Activated T-cell treated with anti-CD3 and anti-CD28 coated beads, Interleukin-2, amount 50 U/mL, for 24 hours (primary cell): ENCODE measurements at regions not wholly inside any gene's neighbourhood (a gene's known extent, or its start where the extent isn't known, plus 50 kb on each side); places are given as distances from the start of the nearest gene placed in this dataset.
"Not testable (repeated sequence)": the region's sequence is repeated elsewhere in the genome, so short reads cannot be mapped to it uniquely, and the experiment has no call there.

Experiments used
- DNase-seq: peaks from one replicate; pipeline ENCODE4 v3.0.0-alpha.2; 2020
- H3K27ac Mint-ChIP-seq: 2 replicates; pipeline ENCODE4 v1.8.0; 2020; ENCODE audit warnings: mild to moderate bottlenecking, mixed read lengths
- H3K27me3 Mint-ChIP-seq: 2 replicates; pipeline ENCODE4 v1.8.0; 2020; ENCODE audit warnings: mixed read lengths
- H3K36me3 Mint-ChIP-seq: 2 replicates; pipeline ENCODE4 v1.8.0; 2020; ENCODE audit warnings: low read depth, mixed read lengths
- H3K4me1 Mint-ChIP-seq: 2 replicates; pipeline ENCODE4 v1.8.0; 2020; ENCODE audit warnings: low read depth, mixed read lengths
- H3K4me3 Mint-ChIP-seq: 2 replicates; pipeline ENCODE4 v1.8.0; 2020; ENCODE audit warnings: mild to moderate bottlenecking, moderate library complexity, mixed read lengths
- H3K9me3 Mint-ChIP-seq: 2 replicates; pipeline ENCODE4 v1.8.0; 2020; ENCODE audit warnings: mixed read lengths

- Mint-ChIP-seq H3K4me1 (no peaks in the 10 kb centered on the region), H3K27me3 (no peaks in the 10 kb centered on the region), H3K9me3 (no peaks in the 10 kb centered on the region), H3K27ac (no peak overlapping the region), H3K4me3 (no peak overlapping the region), H3K36me3 (no peaks in the 10 kb centered on the region)
- DNase-seq, result no peak
These were observed 161.2 kb upstream of the NFIA start for GRCh38 chr1:60921175-60921574.

- Mint-ChIP-seq H3K27me3 (no peaks in the 10 kb centered on the region), H3K9me3 (no peaks in the 10 kb centered on the region), H3K4me3 (no peak overlapping the region), H3K36me3 (no peaks in the 10 kb centered on the region), H3K27ac (no peak overlapping the region), H3K4me1 (no peaks in the 10 kb centered on the region)
- DNase-seq, result no peak
These were observed 161.8 kb upstream of the NFIA start for GRCh38 chr1:60920561-60920960.

GRCh38 chr1:60918867-60919266 is 163.5 kb upstream of the NFIA start:
- DNase-seq, result no peak
- H3K4me1 Mint-ChIP-seq, result no peaks in the 10 kb centered on the region
- H3K9me3 Mint-ChIP-seq, result no peaks in the 10 kb centered on the region
- H3K27me3 Mint-ChIP-seq, result peaks cover under 1% of the 10 kb centered on the region
- no peak overlapping the region for H3K4me3 Mint-ChIP-seq
- no peaks in the 10 kb centered on the region for H3K36me3 Mint-ChIP-seq
- H3K27ac Mint-ChIP-seq, result no peak overlapping the region

- H3K27ac Mint-ChIP-seq, result no peak overlapping the region
These were observed 165.5 kb upstream of the NFIA start for GRCh38 chr1:60916906-60917305.

GRCh38 chr1:60916199-60916598 is 166.2 kb upstream of the NFIA start:
- Mint-ChIP-seq H3K36me3 (no peaks in the 10 kb centered on the region), H3K4me3 (no peak overlapping the region), H3K27me3 (peaks cover 5% of the 10 kb centered on the region), H3K4me1 (no peaks in the 10 kb centered on the region), H3K9me3 (no peaks in the 10 kb centered on the region), H3K27ac (no peak overlapping the region)
- DNase-seq, result no peak

More at GRCh38 chr1:60916906-60917305, 165.5 kb upstream of the NFIA start:
- DNase-seq, result no peak
- no peaks in the 10 kb centered on the region for H3K4me1 Mint-ChIP-seq
- no peaks in the 10 kb centered on the region for H3K36me3 Mint-ChIP-seq
- H3K27me3 Mint-ChIP-seq, result peaks cover 5% of the 10 kb centered on the region
- H3K9me3 Mint-ChIP-seq, result no peaks in the 10 kb centered on the region
- H3K4me3 Mint-ChIP-seq, result no peak overlapping the region

GRCh38 chr1:60915441-60915840 is 166.9 kb upstream of the NFIA start:
- no peak for DNase-seq
- Mint-ChIP-seq H3K36me3 (no peaks in the 10 kb centered on the region), H3K27me3 (peaks cover 5% of the 10 kb centered on the region), H3K9me3 (no peaks in the 10 kb centered on the region), H3K4me1 (no peaks in the 10 kb centered on the region), H3K27ac (no peak overlapping the region), H3K4me3 (no peak overlapping the region)

- H3K27ac Mint-ChIP-seq, result no peak overlapping the region
- peaks cover 5% of the 10 kb centered on the region for H3K27me3 Mint-ChIP-seq
- DNase-seq, result no peak
- H3K36me3 Mint-ChIP-seq, result no peaks in the 10 kb centered on the region
- H3K4me3 Mint-ChIP-seq, result no peak overlapping the region
- H3K4me1 Mint-ChIP-seq, result no peaks in the 10 kb centered on the region
- no peaks in the 10 kb centered on the region for H3K9me3 Mint-ChIP-seq
These were observed 167.4 kb upstream of the NFIA start for GRCh38 chr1:60914982-60915381.

GRCh38 chr1:60913708-60914107 is 168.7 kb upstream of the NFIA start:
- not testable (repeated sequence) for H3K27me3 Mint-ChIP-seq, DNase-seq, H3K27ac Mint-ChIP-seq, H3K36me3 Mint-ChIP-seq, H3K9me3 Mint-ChIP-seq, H3K4me3 Mint-ChIP-seq, H3K4me1 Mint-ChIP-seq

- Mint-ChIP-seq H3K27me3 (peaks cover 5% of the 10 kb centered on the region), H3K4me1 (no peaks in the 10 kb centered on the region), H3K36me3 (no peaks in the 10 kb centered on the region), H3K4me3 (no peak overlapping the region), H3K27ac (no peak overlapping the region), H3K9me3 (no peaks in the 10 kb centered on the region)
- DNase-seq, result no peak
These were observed 169.3 kb upstream of the NFIA start for GRCh38 chr1:60913039-60913438.

GRCh38 chr1:60911966-60912697 is 170.2 kb upstream of the NFIA start:
- DNase-seq, result no peak

GRCh38 chr1:60908159-60908558 is 174.2 kb upstream of the NFIA start:
- H3K27me3 Mint-ChIP-seq, result no peaks in the 10 kb centered on the region
- no peak overlapping the region for H3K4me3 Mint-ChIP-seq
- no peak for DNase-seq
- H3K4me1 Mint-ChIP-seq, result no peaks in the 10 kb centered on the region
- H3K27ac Mint-ChIP-seq, result no peak overlapping the region
- no peaks in the 10 kb centered on the region for H3K36me3 Mint-ChIP-seq
- no peaks in the 10 kb centered on the region for H3K9me3 Mint-ChIP-seq

More at GRCh38 chr1:60911966-60912697, 170.2 kb upstream of the NFIA start:
- peaks cover 5% of the 10 kb centered on the region for H3K27me3 Mint-ChIP-seq
- no peak overlapping the region for H3K4me3 Mint-ChIP-seq
- H3K27ac Mint-ChIP-seq, result no peak overlapping the region
- no peaks in the 10 kb centered on the region for H3K4me1 Mint-ChIP-seq
- H3K36me3 Mint-ChIP-seq, result no peaks in the 10 kb centered on the region
- no peaks in the 10 kb centered on the region for H3K9me3 Mint-ChIP-seq

- no peak for DNase-seq
- Mint-ChIP-seq H3K9me3 (no peaks in the 10 kb centered on the region), H3K4me1 (no peaks in the 10 kb centered on the region), H3K27me3 (peaks cover under 1% of the 10 kb centered on the region), H3K4me3 (no peak overlapping the region), H3K27ac (no peak overlapping the region), H3K36me3 (no peaks in the 10 kb centered on the region)
These were observed 175.8 kb upstream of the NFIA start for GRCh38 chr1:60906526-60906925.

- no peaks in the 10 kb centered on the region for H3K9me3 Mint-ChIP-seq
- H3K27ac Mint-ChIP-seq, result no peak overlapping the region
- H3K27me3 Mint-ChIP-seq, result peaks cover 5% of the 10 kb centered on the region
- H3K4me3 Mint-ChIP-seq, result no peak overlapping the region
- H3K4me1 Mint-ChIP-seq, result no peaks in the 10 kb centered on the region
- H3K36me3 Mint-ChIP-seq, result no peaks in the 10 kb centered on the region
- DNase-seq, result no peak
These were observed 176.3 kb upstream of the NFIA start for GRCh38 chr1:60906039-60906438.

- Mint-ChIP-seq H3K9me3 (no peaks in the 10 kb centered on the region), H3K4me3 (no peak overlapping the region), H3K27me3 (peaks cover 10% of the 10 kb centered on the region), H3K4me1 (peaks cover 3% of the 10 kb centered on the region), H3K27ac (no peak overlapping the region), H3K36me3 (no peaks in the 10 kb centered on the region)
- DNase-seq, result no peak
These were observed 178.1 kb upstream of the NFIA start for GRCh38 chr1:60904099-60904851.

GRCh38 chr1:60903591-60903990 is 178.8 kb upstream of the NFIA start:
- Mint-ChIP-seq H3K27me3 (peaks cover 10% of the 10 kb centered on the region), H3K9me3 (no peaks in the 10 kb centered on the region), H3K4me1 (peaks cover 7% of the 10 kb centered on the region), H3K36me3 (no peaks in the 10 kb centered on the region), H3K27ac (no peak overlapping the region), H3K4me3 (no peak overlapping the region)
- DNase-seq, result no peak
